Coronary artery (tissue), 2 donors: ENCODE measurements at regions not wholly inside any gene's neighbourhood (a gene's known extent, or its start where the extent isn't known, plus 50 kb on each side); places are given as distances from the start of the nearest gene placed in this dataset.

Experiments
- DNase-seq: peaks from one replicate; pipeline ENCODE4 v3.0.0-alpha.2; 2017; ENCODE audit warnings: low spot score
- H3K27ac ChIP-seq, 2 donors: fragments of 200-600 bp; sonication (generic); one replicate each; pipeline ENCODE4 v1.5.1; 2016 to 2019
- H3K4me3 ChIP-seq: fragments of 200-600 bp; sonication (generic); 2 replicates; pipeline ENCODE4 v1.5.1; 2016; ENCODE audit warnings: mild to moderate bottlenecking, moderate library complexity
- TF ChIP-seq, protein P1 (sequence below): fragments of 200-600 bp; sonication (generic); IDR thresholded peaks from one replicate; pipeline ENCODE4 v1.5.1; 2019; ENCODE audit warnings: antibody characterized with exemption

DNA sequence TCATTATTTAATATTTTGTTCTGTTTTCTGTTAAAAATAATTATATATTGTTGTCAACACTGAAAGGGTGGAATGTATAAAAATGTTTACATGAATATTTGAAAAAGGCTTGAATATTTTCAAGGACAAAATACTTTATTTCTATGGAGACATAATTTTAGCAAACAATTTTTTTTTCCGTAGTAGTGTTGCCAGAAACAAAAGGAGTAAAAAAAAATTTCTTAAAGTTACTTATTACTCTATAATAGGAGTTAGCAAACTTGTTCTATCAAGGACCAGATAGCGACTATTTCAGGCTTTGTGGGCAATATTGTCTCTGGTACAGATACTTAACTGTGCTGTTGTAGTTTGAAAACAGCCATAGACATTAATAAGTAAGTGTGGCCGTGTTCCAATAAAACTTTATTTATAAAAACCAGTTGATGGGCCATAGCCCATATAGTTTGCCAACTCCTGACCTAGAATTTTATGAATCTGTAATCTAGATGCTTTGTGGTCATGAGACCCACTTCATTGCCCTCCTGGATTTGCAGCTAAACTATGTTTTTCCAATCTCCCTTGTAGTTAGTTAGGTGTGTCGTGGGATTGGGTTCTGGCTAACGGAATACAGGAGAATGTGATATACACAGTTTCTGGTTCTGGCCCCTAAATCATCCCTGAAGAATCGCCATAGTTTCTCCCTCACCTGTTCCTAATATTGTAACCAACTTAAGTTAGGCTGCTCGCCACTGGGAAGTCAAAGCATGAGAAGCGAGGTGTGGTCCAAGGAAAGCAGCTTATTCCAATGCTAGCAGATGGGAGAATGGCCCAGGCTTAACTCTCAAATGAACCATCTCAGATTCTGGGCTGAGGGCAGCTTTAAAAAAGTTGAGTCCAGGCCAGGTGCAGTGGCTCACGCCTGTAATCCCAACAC is 153.6 kb downstream of the ABCA8 start:
- TF ChIP-seq, protein P1, sequence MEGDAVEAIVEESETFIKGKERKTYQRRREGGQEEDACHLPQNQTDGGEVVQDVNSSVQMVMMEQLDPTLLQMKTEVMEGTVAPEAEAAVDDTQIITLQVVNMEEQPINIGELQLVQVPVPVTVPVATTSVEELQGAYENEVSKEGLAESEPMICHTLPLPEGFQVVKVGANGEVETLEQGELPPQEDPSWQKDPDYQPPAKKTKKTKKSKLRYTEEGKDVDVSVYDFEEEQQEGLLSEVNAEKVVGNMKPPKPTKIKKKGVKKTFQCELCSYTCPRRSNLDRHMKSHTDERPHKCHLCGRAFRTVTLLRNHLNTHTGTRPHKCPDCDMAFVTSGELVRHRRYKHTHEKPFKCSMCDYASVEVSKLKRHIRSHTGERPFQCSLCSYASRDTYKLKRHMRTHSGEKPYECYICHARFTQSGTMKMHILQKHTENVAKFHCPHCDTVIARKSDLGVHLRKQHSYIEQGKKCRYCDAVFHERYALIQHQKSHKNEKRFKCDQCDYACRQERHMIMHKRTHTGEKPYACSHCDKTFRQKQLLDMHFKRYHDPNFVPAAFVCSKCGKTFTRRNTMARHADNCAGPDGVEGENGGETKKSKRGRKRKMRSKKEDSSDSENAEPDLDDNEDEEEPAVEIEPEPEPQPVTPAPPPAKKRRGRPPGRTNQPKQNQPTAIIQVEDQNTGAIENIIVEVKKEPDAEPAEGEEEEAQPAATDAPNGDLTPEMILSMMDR: no peak
- no peak overlapping the region for H3K4me3 ChIP-seq
- peak overlapping the region in 1 of 2 donors; percentile 36 for H3K27ac ChIP-seq
- DNase-seq: no peak

DNA sequence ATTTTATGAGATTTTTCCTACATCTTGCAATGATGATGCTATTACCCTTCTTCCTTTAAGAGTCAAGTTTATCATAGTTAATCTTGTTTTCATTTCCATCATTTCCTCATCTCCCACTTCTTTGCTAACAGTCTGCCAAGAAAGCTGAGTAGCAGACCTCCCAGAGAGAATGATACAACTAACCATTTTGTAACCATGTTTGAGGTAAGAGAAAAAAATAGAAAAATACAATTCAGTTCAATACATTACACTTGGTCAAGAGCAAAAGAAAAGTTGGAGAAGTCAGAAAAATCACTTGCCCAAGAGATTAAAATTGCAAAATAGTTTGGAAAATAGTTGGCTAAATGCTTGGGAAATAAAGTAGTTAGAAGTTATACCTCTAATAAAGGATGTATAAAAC is 154.4 kb downstream of the ABCA8 start:
- TF ChIP-seq, protein P1: no peak
- Histone ChIP-seq H3K4me3 (no peak overlapping the region), H3K27ac (no peak overlapping the region)
- DNase-seq: no peak

DNA sequence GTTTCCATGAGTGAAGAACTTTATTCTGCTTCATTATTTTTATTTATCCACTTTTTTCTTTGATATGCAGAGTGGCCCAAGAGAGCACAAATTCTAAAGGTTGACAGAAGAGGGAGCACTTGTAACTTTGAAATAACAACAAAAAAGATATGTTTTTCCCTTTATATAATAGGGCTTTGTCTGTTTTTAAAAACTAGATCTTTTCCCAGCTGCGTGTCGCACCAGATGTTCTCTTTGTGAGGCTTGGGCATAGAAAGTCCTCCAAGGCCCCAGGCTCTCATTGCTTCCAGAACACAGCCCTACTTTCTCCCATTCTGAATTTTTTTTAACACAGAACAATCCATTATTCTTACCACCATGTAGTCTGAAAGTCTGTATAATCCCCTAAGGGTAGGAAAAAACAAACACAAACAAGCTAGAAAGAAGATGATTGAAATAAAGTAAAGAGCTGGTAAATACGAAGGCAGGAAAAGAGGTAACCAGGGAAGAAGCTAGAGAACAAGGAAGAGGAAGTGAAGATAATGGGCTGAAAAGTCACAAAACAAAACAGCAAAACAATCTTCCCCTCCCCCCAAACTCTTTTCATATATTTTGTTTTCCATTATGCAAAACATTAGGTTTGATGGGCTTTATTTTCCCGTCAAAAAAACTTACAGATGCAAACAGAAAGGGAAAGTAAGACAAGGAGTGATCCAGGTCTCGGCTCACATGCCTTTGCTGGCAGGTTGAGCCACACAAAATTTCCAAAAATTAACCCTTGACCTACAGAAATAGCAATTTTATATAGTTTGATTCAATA is 160.4 kb downstream of the ABCA8 start:
- peak overlapping the region; percentile 32 to 82 for H3K27ac ChIP-seq
- TF ChIP-seq, protein P1: no peak
- H3K4me3 ChIP-seq: peak overlapping the region; percentile 35
- DNase-seq: no peak

DNA sequence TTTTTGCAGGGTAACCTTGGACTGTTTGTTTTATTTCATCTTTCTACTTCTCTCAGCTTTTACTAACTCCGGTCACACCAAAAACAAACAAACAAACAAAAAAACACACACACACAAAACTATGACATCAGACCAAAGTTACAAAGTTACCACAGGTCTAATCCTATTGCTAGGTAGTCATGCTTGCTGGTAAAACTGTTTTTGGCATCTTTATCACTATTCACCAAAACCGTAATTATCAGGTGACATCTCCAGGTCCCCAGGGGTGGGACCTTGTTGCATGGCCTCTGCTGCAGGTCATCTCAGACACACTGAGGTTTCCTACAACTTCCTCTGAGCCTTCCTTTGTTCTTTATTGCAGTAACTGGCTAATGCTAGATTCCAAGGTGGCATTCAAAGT is 162.3 kb downstream of the ABCA8 start:
- TF ChIP-seq, protein P1: no peak
- no peak overlapping the region for H3K4me3 ChIP-seq
- peak overlapping the region in 1 of 2 donors; percentile 54 for H3K27ac ChIP-seq

DNA sequence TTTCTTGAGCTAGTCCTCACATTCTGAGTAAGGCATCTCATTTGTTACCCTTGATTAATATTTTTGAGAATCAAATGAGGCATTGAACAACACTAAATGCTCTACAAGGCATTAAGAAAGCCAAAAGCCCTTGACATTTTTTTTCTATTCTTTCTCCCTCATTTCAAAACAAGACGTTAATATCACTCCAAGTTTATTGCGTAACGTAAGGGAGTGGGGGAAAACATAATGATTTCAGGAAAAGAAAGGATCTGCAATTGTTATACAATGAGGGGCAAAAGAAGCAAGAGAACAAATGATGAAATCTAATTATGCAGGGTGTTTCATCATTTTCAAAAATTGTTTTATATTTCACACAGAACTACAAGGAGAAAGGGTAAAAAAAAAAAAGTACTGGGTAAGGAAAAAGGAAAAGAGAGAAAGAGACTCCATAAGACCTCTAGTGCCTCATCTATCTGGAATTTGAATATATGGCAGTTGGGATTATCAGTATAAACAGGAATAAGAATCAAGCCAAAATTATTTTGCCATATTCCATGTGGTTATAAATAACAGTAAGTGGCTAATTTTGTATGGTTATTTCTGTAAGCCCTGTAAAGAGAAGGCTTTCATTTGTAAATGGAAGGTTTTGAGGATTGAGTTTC is 163.0 kb downstream of the ABCA8 start:
- no peak for DNase-seq
- TF ChIP-seq, protein P1: no peak
- Histone ChIP-seq H3K4me3 (no peak overlapping the region), H3K27ac (peak overlapping the region in 1 of 2 donors; percentile 58)

More for the DNA sequence above, 162.3 kb downstream of the ABCA8 start:
- DNase-seq: no peak

DNA sequence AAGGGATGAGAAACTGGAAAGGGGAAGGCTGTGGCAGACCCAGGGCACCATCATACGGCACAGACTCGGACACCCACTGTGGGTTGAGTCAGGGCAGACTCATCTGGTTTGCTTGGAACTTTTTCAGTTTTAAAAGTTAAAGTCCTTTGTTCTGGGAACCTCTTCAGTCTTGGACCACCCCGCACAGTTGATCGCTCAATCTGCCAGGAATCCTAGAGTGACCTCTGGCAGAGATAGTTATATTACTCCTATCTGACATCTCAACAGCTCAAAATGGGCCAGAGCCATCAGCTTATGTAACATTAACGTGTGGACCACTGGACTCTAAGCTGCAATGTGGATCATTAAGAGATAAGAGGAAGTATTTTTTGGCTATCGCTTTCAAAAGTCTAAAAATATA is 164.3 kb downstream of the ABCA8 start:
- no peak for DNase-seq
- TF ChIP-seq, protein P1: no peak
- no peak overlapping the region for H3K4me3 ChIP-seq
- H3K27ac ChIP-seq: peak overlapping the region in 1 of 2 donors; percentile 67
